PC-9 (cell line): ENCODE measurements at regions not wholly inside any gene's neighbourhood (a gene's known extent, or its start where the extent isn't known, plus 50 kb on each side); places are given as distances from the start of the nearest gene placed in this dataset.
"Not testable (repeated sequence)": the region's sequence is repeated elsewhere in the genome, so short reads cannot be mapped to it uniquely, and the experiment has no call there.

Experiments used
- EZH2 ChIP-seq: fragments of 200-600 bp; sonication (generic); IDR thresholded peaks from 2 replicates; pipeline ENCODE4 v1.8.0; 2017; ENCODE audit warnings: antibody characterized with exemption, low read depth
- TF ChIP-seq, protein P1 (sequence below): fragments of 200-600 bp; sonication (generic); conservative IDR thresholded peaks from 2 replicates; pipeline ENCODE4 v1.6.1; 2017; ENCODE audit warnings: mixed run types, antibody characterized with exemption, mild to moderate bottlenecking, moderate library complexity

DNA sequence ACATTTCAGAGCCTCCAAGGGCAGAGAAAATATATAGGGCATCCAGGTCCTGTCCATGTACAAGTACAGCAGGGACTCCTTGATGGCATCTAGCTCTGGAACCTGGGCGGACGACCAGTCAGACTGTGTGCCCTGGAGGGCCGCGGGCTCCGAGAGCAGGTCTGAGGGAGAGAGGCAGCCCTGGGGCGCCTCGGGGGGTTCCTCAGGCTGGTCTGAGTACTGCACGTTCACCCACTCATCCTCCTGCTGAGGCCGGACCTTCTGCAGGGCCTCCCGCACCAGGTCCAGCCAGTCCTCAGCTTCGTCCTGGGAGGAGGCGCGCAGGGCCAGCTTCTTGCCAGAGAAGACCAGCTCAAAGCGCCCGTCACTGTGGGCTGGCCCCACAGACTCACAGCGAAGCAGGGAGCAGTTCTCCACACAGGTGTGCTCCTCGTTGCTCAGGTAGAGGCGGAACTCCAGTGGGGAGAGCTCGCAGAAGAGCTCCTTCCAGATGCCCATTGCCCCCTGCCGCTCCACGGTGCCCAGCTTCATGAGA is 118.8 kb downstream of the LRRC37A3 start:
- TF ChIP-seq, protein P1, sequence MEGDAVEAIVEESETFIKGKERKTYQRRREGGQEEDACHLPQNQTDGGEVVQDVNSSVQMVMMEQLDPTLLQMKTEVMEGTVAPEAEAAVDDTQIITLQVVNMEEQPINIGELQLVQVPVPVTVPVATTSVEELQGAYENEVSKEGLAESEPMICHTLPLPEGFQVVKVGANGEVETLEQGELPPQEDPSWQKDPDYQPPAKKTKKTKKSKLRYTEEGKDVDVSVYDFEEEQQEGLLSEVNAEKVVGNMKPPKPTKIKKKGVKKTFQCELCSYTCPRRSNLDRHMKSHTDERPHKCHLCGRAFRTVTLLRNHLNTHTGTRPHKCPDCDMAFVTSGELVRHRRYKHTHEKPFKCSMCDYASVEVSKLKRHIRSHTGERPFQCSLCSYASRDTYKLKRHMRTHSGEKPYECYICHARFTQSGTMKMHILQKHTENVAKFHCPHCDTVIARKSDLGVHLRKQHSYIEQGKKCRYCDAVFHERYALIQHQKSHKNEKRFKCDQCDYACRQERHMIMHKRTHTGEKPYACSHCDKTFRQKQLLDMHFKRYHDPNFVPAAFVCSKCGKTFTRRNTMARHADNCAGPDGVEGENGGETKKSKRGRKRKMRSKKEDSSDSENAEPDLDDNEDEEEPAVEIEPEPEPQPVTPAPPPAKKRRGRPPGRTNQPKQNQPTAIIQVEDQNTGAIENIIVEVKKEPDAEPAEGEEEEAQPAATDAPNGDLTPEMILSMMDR: not testable (repeated sequence)
- TF ChIP-seq EZH2: not testable (repeated sequence)
